Islet of Langerhans (tissue), 1 donor: ENCODE measurements at regions not wholly inside any gene's neighbourhood (a gene's known extent, or its start where the extent isn't known, plus 50 kb on each side); places are given as distances from the start of the nearest gene placed in this dataset.
"Not testable (repeated sequence)": the region's sequence is repeated elsewhere in the genome, so short reads cannot be mapped to it uniquely, and the experiment has no call there.

Experiments used
- FAIRE-seq: peaks from one replicate; lab custom pipeline; 2011; peaks lifted over from hg19 to GRCh38; lab: Jason Lieb, UNC

DNA sequence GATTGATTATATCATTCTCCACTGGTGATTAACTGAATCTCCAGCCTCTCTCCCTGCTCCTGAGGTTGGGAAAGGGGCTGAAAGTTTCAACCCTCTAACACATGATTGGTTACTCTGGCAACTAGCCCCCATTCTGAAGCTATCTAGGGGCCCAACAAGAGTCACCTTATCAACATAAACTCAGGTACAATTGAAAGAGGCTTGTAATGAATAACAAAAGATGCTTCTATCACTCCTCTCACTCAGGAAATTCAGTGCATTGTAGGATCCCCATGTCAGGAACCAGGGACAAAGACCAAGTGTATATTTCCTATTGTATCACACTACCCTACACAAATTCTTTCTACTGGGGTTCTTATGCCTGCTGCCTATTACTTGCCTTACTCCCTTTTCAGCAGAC, 123.9 kb upstream of the SLC13A1 start:
- no peak for FAIRE-seq

DNA sequence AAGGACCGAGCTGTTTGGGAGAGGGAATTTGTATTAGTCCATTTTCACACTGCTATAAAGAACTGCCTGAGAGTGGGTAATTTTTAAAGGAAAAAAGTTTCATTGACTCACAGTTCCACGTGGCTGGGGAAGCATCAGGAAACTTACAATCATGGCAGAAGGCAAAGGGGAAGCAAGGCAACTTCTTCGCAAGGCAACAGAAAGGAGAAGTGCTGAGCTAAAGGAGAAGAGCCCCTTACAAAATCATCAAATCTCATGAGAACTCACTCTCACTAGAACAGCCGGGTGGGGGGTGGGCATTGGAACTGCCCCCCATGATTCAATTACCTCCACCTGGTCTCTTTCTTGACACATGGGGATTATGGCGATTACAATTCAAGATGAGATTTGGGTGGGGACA, 121.8 kb upstream of the SLC13A1 start:
- FAIRE-seq = not testable (repeated sequence)

DNA sequence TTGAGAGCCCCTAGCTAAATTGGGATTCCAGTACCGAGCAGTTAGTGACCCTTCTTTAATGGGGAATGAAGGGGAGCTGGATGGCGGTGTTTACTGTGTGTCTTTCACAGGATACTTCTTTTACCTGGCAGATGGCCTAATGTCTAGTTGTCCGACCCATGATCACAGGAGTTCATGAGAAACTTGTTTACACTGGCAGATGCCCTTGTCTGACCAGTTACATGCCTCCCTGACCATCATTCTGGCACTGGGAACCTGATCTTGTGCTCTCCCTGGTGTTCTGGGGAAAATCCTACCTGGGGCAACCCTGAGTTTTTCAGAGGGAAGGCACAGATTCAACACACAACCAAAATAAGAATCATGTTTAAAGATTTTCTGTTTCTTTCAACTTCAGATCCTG, 120.1 kb upstream of the SLC13A1 start:
- FAIRE-seq = no peak

DNA sequence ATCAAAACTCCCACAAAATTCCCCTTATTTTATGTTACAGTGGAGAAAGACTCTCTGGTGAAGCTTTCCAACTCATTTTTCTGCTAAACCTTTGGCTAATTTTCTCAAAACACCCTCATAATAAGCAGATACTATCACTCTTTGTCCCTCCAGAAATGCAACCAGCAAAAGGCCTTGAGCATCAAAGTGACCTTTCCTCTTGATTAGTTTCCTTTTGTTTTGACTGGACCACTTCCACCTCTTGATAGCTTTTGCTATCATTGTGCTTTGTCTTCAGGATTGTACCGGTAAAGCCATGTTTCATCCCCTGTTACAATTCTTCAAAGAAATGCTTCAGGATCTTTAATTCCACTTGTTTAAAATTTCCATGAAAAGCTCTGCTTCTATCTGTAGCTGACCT, 115.1 kb upstream of the SLC13A1 start:
- FAIRE-seq = no peak

DNA sequence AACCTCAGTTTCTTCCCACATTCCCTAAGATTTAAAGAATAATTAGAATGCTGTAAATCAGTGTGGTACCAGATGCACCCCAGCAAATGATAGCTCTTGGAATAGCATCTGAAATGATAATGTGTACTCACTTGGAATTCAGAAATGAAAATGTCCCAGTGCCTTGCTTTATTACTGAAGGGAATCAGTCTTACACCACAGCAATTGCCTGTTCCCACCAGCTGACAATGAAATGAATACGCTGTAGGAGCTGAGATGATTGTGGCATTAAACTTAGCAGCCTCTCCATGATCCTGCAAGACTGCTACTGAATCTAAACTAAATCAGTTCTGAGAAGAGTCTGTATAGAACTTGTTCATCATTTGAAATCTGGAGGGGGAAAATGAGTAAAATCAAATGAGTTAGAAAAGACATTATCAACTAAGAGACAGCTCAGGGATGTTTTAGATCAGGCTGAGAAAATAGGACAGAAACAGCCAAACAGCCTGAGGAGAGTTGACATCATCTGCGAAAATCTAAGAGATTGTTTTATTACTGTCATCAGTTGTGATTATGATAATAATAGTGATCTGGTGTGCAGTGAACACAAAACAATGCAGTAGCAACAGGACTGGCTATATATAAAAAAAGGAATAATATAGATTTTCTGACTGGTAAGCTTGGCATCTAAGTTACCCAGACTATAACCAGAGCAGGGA, 108.6 kb upstream of the SLC13A1 start:
- FAIRE-seq = no peak

DNA sequence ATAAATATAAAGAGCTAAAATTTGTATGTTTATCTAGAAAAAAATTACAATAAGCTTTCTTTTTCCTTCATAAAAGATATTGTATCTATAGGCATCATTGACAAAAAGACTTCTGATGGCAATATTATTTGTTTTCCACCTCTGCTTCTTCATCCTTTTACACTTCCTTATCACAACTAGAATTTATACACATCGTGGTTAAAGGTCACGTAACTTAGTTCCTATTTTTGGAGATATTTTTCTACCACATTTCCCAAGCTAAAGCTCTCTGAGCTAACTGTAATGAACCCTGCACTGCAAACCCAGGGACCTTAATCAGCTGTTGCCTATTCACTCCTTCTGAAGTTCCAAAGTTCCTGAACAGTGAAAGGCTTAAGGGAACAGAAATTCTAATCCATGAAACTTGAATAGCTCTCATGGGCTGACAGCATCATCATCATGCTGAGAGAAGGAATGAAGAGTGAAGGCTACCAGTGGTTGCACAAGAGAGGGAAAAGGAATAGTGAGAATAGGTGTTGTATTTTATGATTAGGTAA, 106.1 kb upstream of the SLC13A1 start:
- FAIRE-seq = no peak

DNA sequence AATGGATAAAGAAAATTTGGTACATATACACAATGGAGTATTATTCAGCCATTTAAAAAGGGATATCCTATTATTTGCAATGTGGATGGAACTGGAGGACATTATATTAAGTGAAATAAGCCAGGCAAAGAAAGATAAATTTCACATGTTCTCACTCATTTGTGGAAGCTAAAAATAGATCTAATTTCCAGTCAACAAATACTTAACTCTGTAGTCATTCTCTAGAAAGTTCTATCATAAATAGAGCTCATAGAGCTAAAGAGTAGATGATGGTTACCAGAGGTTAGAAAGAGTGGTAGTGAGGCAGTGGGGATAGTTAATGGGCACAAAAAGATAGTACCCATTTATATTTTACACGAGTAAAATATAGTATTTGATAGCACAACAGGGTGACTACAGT, 104.2 kb upstream of the SLC13A1 start:
- no peak for FAIRE-seq

DNA sequence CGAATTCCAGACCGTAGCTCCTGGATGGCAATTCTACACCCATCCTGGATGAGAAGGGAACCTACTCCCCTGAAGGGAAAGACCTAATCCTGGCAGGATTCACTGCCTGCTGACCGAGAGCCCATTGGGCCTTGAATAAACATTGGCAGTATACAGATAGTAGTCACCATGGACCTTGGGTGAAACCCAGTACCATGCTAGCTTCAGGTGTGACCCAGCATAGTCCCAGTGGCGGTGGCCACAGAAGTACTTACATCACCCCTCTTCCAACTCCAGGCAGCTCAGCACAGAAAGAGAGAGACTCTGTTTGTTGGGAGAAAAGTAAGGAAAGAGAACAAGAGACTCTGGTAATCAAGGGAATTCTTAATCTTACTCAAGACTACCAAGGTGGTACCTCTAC, 97.2 kb upstream of the SLC13A1 start:
- no peak for FAIRE-seq

DNA sequence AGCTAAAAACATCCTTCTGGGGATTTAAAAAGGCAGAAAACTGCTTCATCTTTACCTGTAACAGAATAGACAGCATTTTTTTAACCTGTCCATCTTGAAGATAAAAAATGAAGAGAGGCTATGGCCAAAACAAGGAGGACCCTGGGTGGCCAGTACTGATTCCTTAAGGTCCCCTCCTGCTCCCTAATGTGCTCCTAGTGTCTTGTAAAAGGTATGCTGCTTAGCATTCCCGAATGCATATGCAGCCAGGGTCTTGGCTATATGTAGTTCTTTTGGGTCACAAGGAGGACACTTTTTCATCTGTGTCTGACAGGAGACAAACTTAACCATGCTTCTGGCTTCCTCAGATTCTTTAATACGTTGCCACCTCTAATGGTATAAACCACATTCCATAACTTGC, 93.9 kb upstream of the SLC13A1 start:
- FAIRE-seq = no peak

DNA sequence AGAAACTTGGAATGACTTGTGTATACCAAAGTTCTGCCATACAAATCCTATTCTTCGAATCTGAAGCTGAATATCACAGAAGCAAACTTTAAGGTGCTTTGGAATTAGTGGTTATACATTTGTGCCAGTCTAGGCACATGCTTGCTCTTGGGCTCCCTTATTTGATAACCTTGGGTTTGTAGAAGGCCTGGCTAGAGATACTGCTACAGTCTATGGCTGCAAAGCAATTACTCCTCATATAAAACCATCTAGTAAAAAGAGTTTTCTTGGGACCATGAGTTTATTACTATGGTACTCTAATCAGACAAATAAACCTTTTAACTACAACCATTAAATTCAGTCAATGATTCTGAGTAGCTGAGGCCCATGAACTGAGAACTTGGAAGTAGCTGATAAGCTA, 92.5 kb upstream of the SLC13A1 start:
- FAIRE-seq = no peak

DNA sequence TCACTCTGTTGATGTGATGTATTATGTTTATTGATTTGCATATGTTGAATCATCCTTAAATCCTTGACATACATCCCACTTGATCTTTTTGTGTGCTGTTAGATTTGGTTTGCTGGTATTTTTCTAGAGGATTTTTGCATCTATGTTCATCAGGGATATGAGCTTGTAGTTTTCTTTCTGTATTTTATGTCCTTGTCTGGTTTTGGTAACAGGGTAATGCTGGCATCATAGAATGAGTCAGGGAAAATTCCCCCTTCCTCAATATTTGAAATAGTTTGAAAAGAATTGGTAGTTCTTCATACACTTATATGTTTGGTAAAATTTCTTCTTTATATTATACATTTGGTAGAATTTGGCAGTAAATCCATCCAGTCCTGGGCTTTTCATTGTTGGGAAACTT, 89.4 kb upstream of the SLC13A1 start:
- FAIRE-seq = no peak

DNA sequence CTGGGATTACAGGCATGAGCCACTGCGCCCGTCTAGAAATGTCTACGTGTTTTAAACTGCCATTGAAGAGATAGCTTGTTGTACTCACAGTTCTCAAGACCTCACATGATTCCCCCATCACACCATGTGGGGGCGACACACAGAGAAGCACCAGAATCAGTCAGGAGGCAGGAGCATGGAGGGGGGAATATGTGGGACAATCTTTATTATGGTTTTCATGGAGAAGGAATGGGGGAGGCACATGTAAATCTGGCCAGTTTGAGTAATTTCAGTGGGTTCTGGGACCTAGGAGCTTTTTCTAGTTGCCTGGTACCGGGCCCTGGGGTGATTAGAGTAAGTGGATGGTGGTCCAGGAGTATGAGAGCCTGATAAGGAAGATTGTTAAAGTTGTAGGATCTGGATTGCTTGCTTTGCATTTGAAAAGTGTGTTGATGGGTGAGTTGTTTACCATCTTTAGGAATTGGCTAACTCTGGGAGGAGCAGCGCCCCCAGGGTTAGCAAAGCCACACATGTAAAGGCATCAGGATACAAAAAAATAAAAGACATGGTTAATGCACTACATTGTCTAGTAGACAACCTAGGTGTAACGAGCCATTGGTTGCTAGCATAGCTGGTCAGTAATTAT, 85.4 kb upstream of the SLC13A1 start:
- no peak for FAIRE-seq

DNA sequence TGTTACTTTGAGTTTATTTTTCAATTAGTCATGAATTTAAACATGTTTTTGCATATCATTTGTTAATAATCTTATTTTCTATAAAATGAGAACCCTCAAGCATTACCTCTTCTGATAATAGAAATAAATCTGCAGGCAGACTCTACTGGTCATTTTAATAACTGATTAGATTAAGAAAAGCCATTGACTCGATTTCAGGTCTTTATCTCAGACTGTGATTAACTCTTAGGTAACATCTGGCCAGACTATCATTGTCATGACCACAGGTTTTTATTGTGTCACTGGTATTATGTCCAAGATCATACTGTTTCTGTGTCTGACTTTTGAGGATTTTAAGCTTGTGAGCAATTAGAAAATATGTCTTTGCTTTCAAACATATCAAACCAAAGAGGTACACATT, 83.6 kb upstream of the SLC13A1 start:
- no peak for FAIRE-seq

DNA sequence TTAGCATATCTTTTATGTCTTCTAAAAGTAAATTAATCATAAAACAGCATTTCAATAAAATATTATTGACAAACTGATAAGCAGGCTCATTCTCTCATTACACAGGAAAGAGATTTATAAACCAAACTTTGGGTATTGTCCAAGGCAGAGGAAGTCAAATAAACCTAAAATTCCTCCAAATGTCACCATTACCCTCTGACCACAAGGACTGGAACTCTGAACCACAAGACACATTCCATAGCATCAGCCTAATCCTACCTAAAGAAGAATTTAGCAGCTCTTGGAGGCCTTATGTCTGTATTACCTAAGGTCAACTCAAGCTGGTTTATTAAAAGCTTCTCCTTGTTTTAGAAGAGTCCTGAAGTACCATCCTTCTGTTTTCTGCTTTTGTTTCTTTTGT, 82.4 kb upstream of the SLC13A1 start:
- FAIRE-seq = no peak

DNA sequence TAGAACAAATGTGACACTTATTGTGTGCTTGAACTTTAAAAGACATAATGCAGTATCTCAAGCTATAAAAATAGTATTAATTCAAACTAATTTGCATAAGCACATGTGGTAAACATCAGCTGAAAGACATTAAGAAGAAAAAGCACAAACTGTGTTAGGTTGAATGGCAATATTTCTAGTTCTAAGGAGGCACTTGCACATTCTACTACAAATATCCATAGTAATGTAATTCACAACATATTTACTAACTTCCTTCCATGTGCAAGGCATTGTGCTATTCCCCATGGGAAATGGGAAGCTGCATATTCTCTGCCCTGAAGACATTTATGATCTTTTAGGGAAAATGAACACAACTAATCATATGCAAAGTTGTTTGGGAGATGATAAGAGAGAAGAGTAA, 80.2 kb upstream of the SLC13A1 start:
- FAIRE-seq = no peak

DNA sequence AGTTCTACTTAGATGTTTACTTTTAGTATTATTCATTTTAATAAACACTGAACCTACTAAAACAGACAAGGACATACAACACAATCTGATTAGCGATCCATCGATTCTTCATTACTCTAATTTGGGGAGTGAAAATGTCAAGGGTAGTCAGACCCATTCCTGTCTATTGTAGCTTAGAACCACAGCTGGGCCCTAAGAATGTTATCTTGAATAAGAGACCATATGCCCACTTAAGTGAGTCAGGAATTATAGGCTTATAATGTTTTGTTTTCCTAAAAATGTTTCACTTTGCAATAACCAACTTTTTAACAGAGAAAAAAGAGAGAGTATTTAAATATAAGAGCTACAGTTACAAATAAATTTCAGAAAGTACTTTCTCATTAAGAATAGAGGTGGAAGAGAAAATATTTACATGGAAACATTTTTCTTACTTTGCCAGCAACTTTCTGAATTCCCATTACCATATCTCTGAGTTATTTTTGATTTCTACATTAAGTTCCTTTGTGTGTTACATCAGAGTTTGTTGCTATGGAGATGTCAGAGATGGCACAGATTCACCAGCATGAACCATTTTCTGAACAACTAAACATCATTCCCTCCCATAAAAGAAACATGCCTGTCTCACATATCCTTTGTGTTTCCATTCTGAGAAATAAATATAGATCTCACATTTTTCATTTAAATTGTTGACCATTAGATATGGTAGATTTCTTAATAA, 75.4 kb upstream of the SLC13A1 start:
- no peak for FAIRE-seq

DNA sequence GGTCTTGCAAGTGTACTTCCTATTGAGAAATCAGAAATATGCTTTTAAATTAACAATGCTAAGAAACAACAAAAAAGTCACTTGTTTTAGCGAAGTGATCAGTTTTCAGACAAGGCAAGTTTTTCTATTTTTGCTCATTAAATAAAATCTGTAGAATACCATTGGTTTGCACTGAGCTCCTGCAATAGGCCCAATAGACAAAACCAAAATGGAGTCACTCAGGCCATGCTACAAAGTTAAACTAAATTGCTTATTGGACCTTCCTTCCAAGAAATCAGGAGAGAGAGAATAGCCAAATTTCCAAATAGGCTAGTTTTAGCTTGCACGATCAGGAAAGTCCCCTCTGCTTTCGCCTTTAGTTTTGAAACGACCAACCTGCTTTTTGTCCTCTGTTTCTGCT, 73.4 kb upstream of the SLC13A1 start:
- no peak for FAIRE-seq

DNA sequence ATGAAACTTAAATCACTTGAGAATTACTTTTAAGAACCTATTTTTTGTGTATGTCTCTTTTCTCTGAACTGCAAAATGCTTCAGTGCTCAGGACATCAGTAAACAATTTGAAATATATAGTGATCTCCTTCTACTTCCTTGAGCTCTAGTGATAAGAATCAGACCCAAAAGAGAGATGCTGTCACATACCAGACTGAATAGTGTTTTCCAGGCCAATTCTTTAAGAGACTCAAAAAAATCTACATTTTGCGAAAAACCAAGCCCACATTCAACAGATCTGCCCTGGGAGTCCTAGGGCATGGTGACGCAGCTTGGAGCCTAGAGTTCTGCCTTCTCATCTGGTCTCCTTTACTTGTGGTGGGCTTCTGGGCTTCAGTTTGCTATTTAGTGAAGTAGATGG, 72.1 kb upstream of the SLC13A1 start:
- no peak for FAIRE-seq

DNA sequence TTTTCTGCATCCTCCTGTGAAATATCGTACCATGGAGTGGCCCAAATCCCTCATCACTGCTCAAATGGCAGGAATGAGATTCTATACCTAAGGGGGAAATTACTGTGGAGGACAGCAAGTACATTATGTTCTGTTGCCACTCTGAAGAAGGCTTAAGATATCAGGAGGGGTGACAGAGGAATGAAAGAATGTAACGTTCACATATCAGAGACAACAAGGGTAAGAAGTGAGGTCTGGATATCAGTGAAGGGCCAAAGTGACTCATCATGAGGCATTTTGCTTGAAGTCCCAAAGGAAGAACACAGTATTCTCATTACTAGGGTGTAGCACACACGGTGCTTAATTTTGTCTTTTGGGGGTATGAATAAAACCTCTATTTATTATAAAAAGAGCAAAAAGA, 71.5 kb upstream of the SLC13A1 start:
- no peak for FAIRE-seq

DNA sequence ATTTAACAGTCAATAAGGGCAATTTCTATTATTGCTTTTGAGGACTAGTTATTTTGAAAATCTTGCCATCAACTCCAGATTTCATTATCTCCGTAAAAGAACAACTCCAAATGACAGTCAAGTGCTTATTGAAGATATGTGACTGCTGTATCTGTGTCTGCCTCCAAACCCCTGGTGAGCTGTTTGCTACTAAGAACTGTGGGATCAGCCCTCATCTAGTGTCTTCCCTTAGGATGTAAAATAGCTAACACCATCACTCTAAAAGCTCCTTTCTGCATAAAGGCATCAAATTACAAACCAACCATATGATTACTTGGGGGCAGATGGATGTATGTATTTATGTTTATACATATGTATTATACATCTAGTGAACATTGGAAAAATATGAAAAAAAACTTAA, 70.8 kb upstream of the SLC13A1 start:
- FAIRE-seq = no peak

DNA sequence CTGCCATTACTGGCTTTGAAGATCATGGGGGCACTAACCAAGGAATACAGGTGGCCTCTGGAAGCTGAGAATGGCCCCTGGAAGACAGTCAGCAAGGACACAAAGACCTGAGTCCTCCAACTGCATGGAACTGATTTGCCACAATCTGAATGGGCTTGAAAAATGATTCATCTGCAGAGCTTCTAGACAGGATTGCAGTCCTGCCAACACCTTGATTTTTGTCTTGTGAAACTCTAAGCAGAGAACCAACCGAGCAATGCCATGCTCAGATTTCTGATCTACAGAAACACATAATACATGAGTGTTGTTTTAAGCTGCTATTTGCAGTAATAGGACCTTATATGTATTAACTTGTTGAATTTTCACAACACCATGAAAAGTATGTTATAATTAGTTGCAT, 66.1 kb upstream of the SLC13A1 start:
- FAIRE-seq = no peak

DNA sequence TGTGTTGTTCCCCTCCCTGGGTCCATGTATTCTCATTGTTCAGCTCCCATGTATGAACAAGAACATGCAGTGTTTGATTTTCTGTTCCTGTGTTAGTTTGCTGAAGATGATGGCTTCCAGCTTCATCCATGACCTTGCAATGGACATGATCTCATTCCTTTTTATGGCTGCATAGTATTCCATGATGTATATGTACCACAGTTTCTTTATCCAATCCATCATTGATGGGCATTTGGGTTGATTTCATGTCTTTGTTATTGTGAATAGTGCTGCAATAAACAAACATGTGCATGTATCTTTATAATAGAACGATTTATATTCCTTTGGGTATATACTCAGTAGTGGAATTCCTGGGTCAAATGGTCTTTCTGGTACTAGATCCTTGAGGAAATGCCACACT, 65.1 kb upstream of the SLC13A1 start:
- not testable (repeated sequence) for FAIRE-seq

DNA sequence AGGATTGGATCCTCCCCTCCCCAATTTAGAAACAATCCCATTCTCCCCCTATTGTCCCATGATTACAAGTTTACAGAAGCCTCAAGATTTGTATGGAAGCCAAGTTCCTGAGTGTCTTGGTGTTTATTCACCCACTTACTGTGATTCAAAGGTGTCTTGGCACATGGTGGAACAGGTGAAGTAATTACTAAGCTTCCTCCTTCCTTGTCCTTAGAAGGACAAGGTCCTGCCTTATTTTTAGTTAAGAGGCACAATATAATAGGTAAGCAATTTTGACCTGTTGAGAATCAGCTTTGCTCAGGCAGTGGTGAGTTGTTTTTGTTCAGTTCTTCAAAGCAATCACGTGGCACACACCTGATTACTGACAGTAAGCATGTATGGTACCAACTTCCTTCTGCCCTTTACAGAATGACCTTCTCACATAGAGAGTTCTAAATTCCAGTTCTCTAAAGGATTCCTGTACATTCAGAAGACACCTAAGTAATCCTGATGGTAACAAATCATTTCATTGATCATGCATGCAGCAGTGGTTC, 60.7 kb upstream of the SLC13A1 start:
- no peak for FAIRE-seq
